ENCODE measurements at regions not wholly inside any gene's neighbourhood (a gene's known extent, or its start where the extent isn't known, plus 50 kb on each side); places are given as distances from the start of the nearest gene placed in this dataset.

GRCh38 chr5:92941806-92942205, 639.2 kb downstream of the NR2F1-AS1 start:
- TF ChIP-seq POLR2A (IDR thresholded peaks at IDR 0.05; ENCODE audit: low read length) (no peak), GATA1 (IDR thresholded peaks at IDR 0.05; ENCODE audit: low read depth, low read length) (no peak)
